H9 (cell line): ENCODE measurements at regions not wholly inside any gene's neighbourhood (a gene's known extent, or its start where the extent isn't known, plus 50 kb on each side); places are given as distances from the start of the nearest gene placed in this dataset.

ENCODE experiments used
- DNase-seq: peaks from one replicate; pipeline ENCODE4 v3.0.0-alpha.2; 2017
- H2AFZ ChIP-seq: one replicate; pipeline ENCODE4 v1.6.1; 2013; ENCODE audit warnings: mild to moderate bottlenecking, low read length, control low read depth, moderate library complexity
- H2AK5ac ChIP-seq: 2 replicates; pipeline ENCODE4 v1.6.1; 2013; ENCODE audit warnings: low read length, control low read depth, mixed read lengths; ENCODE audit not compliant: insufficient read length
- H2BK120ac ChIP-seq: one replicate; pipeline ENCODE4 v1.6.1; 2013; ENCODE audit warnings: low read depth, mild to moderate bottlenecking, low read length, control low read depth, inconsistent platforms; ENCODE audit not compliant: poor library complexity, severe bottlenecking
- H2BK12ac ChIP-seq: 2 replicates; pipeline ENCODE4 v1.6.1; 2013; ENCODE audit warnings: low read length, control low read depth, mixed read lengths, low read depth; ENCODE audit not compliant: insufficient read length
- H2BK15ac ChIP-seq: 2 replicates; pipeline ENCODE4 v1.6.1; 2013; ENCODE audit warnings: low read depth, low read length, control low read depth
- H2BK20ac ChIP-seq: one replicate; pipeline ENCODE4 v1.6.1; 2013; ENCODE audit warnings: low read depth, mild to moderate bottlenecking, low read length, control low read depth, inconsistent platforms; ENCODE audit not compliant: poor library complexity, severe bottlenecking
- H2BK5ac ChIP-seq: 2 replicates; pipeline ENCODE4 v1.6.1; 2013; ENCODE audit warnings: low read length, control low read depth, mixed read lengths; ENCODE audit not compliant: insufficient read length
- H3K14ac ChIP-seq: 2 replicates; pipeline ENCODE4 v1.6.1; 2013; ENCODE audit warnings: low read length, control low read depth; ENCODE audit not compliant: insufficient read depth
- H3K18ac ChIP-seq: 2 replicates; pipeline ENCODE4 v1.6.1; 2013; ENCODE audit warnings: low read depth, mild to moderate bottlenecking, mixed read lengths, low read length, control low read depth; ENCODE audit not compliant: insufficient read length
- H3K23ac ChIP-seq: 2 replicates; pipeline ENCODE4 v1.6.1; 2013; ENCODE audit warnings: low read length, control low read depth, mixed read lengths, low read depth; ENCODE audit not compliant: insufficient read length
- H3K23me2 ChIP-seq: 2 replicates; pipeline ENCODE4 v1.6.1; 2013; ENCODE audit warnings: low read depth, mild to moderate bottlenecking, mixed read lengths, low read length, control low read depth; ENCODE audit not compliant: insufficient read length, poor library complexity, severe bottlenecking
- H3K27ac ChIP-seq: 2 replicates; pipeline ENCODE4 v1.5.1; 2013; ENCODE audit warnings: low read length, control low read depth, mixed read lengths, low read depth; ENCODE audit not compliant: insufficient read length
- H3K27me3 ChIP-seq: 2 replicates; pipeline ENCODE4 v1.6.1; 2013; ENCODE audit warnings: low read length, control low read depth, inconsistent platforms; ENCODE audit not compliant: insufficient read depth
- H3K4ac ChIP-seq: 2 replicates; pipeline ENCODE4 v1.6.1; 2013; ENCODE audit warnings: low read depth, mild to moderate bottlenecking, control low read depth, inconsistent platforms, low read length, moderate library complexity
- H3K4me1 ChIP-seq: 2 replicates; pipeline ENCODE4 v1.6.1; 2013; ENCODE audit warnings: low read length, control low read depth, inconsistent platforms; ENCODE audit not compliant: insufficient read depth
- H3K4me2 ChIP-seq: 2 replicates; pipeline ENCODE4 v1.6.1; 2013; ENCODE audit warnings: low read length, control low read depth, mixed read lengths; ENCODE audit not compliant: insufficient read length, insufficient read depth
- H3K56ac ChIP-seq: 2 replicates; pipeline ENCODE4 v1.6.1; 2013; ENCODE audit warnings: low read depth, mild to moderate bottlenecking, mixed read lengths, low read length, control low read depth; ENCODE audit not compliant: insufficient read length
- H3K79me1 ChIP-seq: 2 replicates; pipeline ENCODE4 v1.6.1; 2013; ENCODE audit warnings: low read depth, mild to moderate bottlenecking, moderate library complexity, low read length, control low read depth, inconsistent platforms; ENCODE audit not compliant: insufficient read depth, poor library complexity, severe bottlenecking
- H3K79me2 ChIP-seq: 2 replicates; pipeline ENCODE4 v1.6.1; 2013; ENCODE audit warnings: low read length, control low read depth, inconsistent platforms; ENCODE audit not compliant: insufficient read depth
- H3K9ac ChIP-seq: 2 replicates; pipeline ENCODE4 v1.6.1; 2013; ENCODE audit warnings: low read length, control low read depth, mixed read lengths; ENCODE audit not compliant: insufficient read length; ENCODE audit errors: extremely low read depth
- H3K9me3 ChIP-seq: one replicate; pipeline ENCODE4 v1.6.1; 2013; ENCODE audit warnings: low read depth, low read length, inconsistent platforms; ENCODE audit not compliant: control insufficient read depth
- H3T11ph ChIP-seq: one replicate; pipeline ENCODE4 v1.6.1; 2013; ENCODE audit warnings: mild to moderate bottlenecking, low read length, control low read depth, inconsistent platforms
- H4K20me1 ChIP-seq: one replicate; pipeline ENCODE4 v1.6.1; 2013; ENCODE audit not compliant: control insufficient read depth, insufficient read length, insufficient read depth
- H4K5ac ChIP-seq: 2 replicates; pipeline ENCODE4 v1.6.1; 2013; ENCODE audit warnings: low read depth, mild to moderate bottlenecking, mixed read lengths, low read length, control low read depth; ENCODE audit not compliant: insufficient read length
- H4K8ac ChIP-seq: replicated peaks from 2 replicates; pipeline ENCODE4 v1.6.1; 2013; ENCODE audit warnings: low read length, control low read depth, mixed read lengths, low read depth; ENCODE audit not compliant: insufficient read length
- H4K91ac ChIP-seq: 2 replicates; pipeline ENCODE4 v1.6.1; 2013; ENCODE audit warnings: low read depth, mild to moderate bottlenecking, moderate library complexity, mixed read lengths, low read length, control low read depth; ENCODE audit not compliant: insufficient read length
- H3K27ac Mint-ChIP-seq, 3 experiments: 2 replicates in 2 of 3; 3 replicates in 1 of 3; pipeline ENCODE4 v1.8.0; 2020 to 2021; ENCODE audit warnings: mixed read lengths in 3 of 3, mild to moderate bottlenecking in 1 of 3, moderate library complexity in 1 of 3
- H3K27me3 Mint-ChIP-seq: 2 replicates; pipeline ENCODE4 v1.8.0; 2021; ENCODE audit warnings: low read depth, mild to moderate bottlenecking, moderate library complexity, mixed read lengths
- H3K36me3 Mint-ChIP-seq, 3 experiments: 2 replicates in 2 of 3; 3 replicates in 1 of 3; pipeline ENCODE4 v1.8.0; 2020 to 2021; ENCODE audit warnings: low read depth in 3 of 3, mixed read lengths in 3 of 3; ENCODE audit not compliant: insufficient read depth in 1 of 3
- H3K4me1 Mint-ChIP-seq, 2 experiments: 2 replicates each; pipeline ENCODE4 v1.8.0; 2020; ENCODE audit warnings: mixed read lengths in 2 of 2
- H3K4me3 Mint-ChIP-seq, 2 experiments: 2 replicates in 1 of 2; 3 replicates in 1 of 2; pipeline ENCODE4 v1.8.0; 2020 to 2021; ENCODE audit warnings: mild to moderate bottlenecking in 2 of 2, mixed read lengths in 2 of 2, moderate library complexity in 1 of 2
- H3K9me3 Mint-ChIP-seq, 2 experiments: 2 replicates in 1 of 2; 3 replicates in 1 of 2; pipeline ENCODE4 v1.8.0; 2020; ENCODE audit warnings: mild to moderate bottlenecking in 2 of 2, mixed read lengths in 2 of 2, moderate library complexity in 1 of 2
- WGBS: extraction: QIAGEN DNeasy Blood & Tissue Kit; methylation state at CpG from one replicate; pipeline ENCODE4 v1.1.7; 2013; ENCODE audit warnings: missing lambda C conversion rate, low lambda C conversion rate, mixed read lengths; ENCODE audit not compliant: insufficient read length; ENCODE audit errors: extremely low coverage; 5-methylcytosine and 5-hydroxymethylcytosine counted together
- TF ChIP-seq, protein P1 (sequence below): fragments of 200-600 bp; sonication (generic); conservative IDR thresholded peaks from 3 replicates; pipeline ENCODE4 v1.8.0; 2021; ENCODE audit warnings: antibody characterized with exemption, mild to moderate bottlenecking

- WGBS, result no CpG with 5 or more reads among the region's 2 CpGs
- no peak overlapping the region for H3K9ac ChIP-seq
- TF ChIP-seq, protein P1, sequence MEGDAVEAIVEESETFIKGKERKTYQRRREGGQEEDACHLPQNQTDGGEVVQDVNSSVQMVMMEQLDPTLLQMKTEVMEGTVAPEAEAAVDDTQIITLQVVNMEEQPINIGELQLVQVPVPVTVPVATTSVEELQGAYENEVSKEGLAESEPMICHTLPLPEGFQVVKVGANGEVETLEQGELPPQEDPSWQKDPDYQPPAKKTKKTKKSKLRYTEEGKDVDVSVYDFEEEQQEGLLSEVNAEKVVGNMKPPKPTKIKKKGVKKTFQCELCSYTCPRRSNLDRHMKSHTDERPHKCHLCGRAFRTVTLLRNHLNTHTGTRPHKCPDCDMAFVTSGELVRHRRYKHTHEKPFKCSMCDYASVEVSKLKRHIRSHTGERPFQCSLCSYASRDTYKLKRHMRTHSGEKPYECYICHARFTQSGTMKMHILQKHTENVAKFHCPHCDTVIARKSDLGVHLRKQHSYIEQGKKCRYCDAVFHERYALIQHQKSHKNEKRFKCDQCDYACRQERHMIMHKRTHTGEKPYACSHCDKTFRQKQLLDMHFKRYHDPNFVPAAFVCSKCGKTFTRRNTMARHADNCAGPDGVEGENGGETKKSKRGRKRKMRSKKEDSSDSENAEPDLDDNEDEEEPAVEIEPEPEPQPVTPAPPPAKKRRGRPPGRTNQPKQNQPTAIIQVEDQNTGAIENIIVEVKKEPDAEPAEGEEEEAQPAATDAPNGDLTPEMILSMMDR, result no peak
Measured at GRCh38 chr10:36677431-36677768, 448.0 kb upstream of the ANKRD30A start.

More at GRCh38 chr10:36677431-36677768, 448.0 kb upstream of the ANKRD30A start:
- Histone ChIP-seq H2BK20ac (no peak overlapping the region), H3K23me2 (no peaks in the 10 kb centered on the region), H4K5ac (no peak overlapping the region), H3K27ac (no peak overlapping the region), H2AFZ (no peak overlapping the region), H4K91ac (no peak overlapping the region), H3K14ac (no peak overlapping the region), H2BK120ac (no peak overlapping the region), H3K27me3 (no peaks in the 10 kb centered on the region), H3K79me1 (no peaks in the 10 kb centered on the region), H3K4me2 (no peak overlapping the region), H3K56ac (no peak overlapping the region), H3K4me1 (no peaks in the 10 kb centered on the region), H3K9me3 (no peaks in the 10 kb centered on the region), H2AK5ac (no peak overlapping the region), H2BK12ac (no peak overlapping the region), H3T11ph (no peak overlapping the region), H3K23ac (no peak overlapping the region), H2BK15ac (no peak overlapping the region), H3K4ac (no peak overlapping the region), H4K8ac (no peak overlapping the region), H3K79me2 (no peaks in the 10 kb centered on the region), H2BK5ac (no peak overlapping the region), H4K20me1 (no peaks in the 10 kb centered on the region), H3K18ac (no peak overlapping the region)
- no peaks in the 10 kb centered on the region for H3K9me3 Mint-ChIP-seq
- no peaks in the 10 kb centered on the region; a peak in 1 of 4 replicates for H3K4me1 Mint-ChIP-seq
- no peaks in the 10 kb centered on the region for H3K27me3 Mint-ChIP-seq
- H3K4me3 Mint-ChIP-seq, result no peak overlapping the region
- no peak for DNase-seq
- H3K36me3 Mint-ChIP-seq, result no peaks in the 10 kb centered on the region
- H3K27ac Mint-ChIP-seq, result no peak overlapping the region
